ENCODE measurements at regions not wholly inside any gene's neighbourhood (a gene's known extent, or its start where the extent isn't known, plus 50 kb on each side); places are given as distances from the start of the nearest gene placed in this dataset.

DNA sequence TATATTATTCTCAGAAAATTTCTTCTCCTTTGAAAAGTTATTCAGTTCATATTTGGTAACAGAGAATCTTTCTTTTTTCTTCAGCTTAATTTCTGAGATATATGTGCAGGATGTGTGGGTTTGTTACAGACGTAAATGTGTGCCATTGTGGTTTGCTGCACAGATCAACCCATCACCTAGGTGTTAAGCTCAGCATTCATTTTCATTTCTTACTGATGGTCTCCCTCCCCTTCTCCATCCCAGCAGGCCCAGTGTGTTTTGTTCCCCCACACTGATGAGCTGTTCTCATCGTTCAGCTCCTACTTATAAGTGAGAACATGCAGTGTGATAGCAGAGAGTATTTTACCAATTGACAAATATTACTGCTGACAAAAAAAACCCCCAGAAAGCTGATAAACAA lies 330.0 kb upstream of the CHD1 start (continued):
- TF ChIP-seq YY1 (IDR thresholded peaks at IDR 0.05; ENCODE audit: low read depth, low read length), result no peak

DNA sequence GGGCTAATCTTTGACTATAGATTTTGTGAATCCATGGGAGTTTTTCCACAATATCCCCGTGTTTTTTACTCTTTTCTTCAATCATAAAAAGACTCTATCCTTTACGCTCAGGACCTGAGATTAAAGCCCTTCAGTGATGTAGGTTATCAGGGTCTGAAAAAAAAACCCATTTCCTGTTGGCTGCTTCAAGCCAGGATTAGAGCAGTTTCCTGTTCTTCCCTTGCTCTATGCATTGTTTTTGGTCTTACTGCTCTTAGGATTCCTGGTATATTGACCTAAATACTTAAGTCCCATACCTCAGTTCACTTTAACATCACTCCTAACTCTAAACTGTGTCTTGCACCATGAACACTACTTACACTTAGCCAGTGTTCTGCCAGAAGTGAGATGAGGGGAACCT lies 319.3 kb upstream of the CHD1 start:
- Histone ChIP-seq H2AK5ac (ENCODE audit: low read depth, low read length) (no peak overlapping the region), H3K27ac (ENCODE audit: low read depth, low read length) (no peak overlapping the region), H3K4ac (replicated peaks; ENCODE audit: insufficient read length, low read depth, low read length) (no peak overlapping the region), H4K20me1 (replicated peaks in 1 of 2; ENCODE audit: control insufficient read depth in 1 of 2, insufficient read depth in 2 of 2, low read length in 2 of 2) (no peaks in the 10 kb centered on the region), H3K18ac (ENCODE audit: extremely low read depth, low read length) (no peak overlapping the region), H2BK120ac (replicated peaks; ENCODE audit: low read depth, low read length) (no peak overlapping the region), H4K5ac (ENCODE audit: insufficient read length, low read depth, low read length) (no peak overlapping the region), H3K4me1 (replicated peaks in 1 of 4; ENCODE audit: control insufficient read depth in 3 of 4, insufficient read depth in 4 of 4, low read length in 3 of 4) (no peaks in the 10 kb centered on the region), H3K79me2 (ENCODE audit: control insufficient read depth in 1 of 2, insufficient read depth in 2 of 2, low read length in 2 of 2) (no peaks in the 10 kb centered on the region), H3K9me3 (ENCODE audit: insufficient read depth in 2 of 2, low read depth in 1 of 2, low read length in 1 of 2) (no peaks in the 10 kb centered on the region), H3K27me3 (replicated peaks in 1 of 4; ENCODE audit: control insufficient read depth in 3 of 4, extremely low read depth in 1 of 4, insufficient read depth in 3 of 4, low read length in 3 of 4) (no peaks in the 10 kb centered on the region), H3K9ac (replicated peaks in 1 of 4; ENCODE audit: extremely low read depth in 1 of 4, low read depth in 3 of 4, low read length in 3 of 4) (no peak overlapping the region), H2AFZ (ENCODE audit: low read length) (no peak overlapping the region), H2BK15ac (ENCODE audit: low read length) (no peak overlapping the region), H3K23me2 (ENCODE audit: low read depth, low read length) (no peaks in the 10 kb centered on the region), H2BK5ac (ENCODE audit: low read depth, low read length) (no peak overlapping the region), H3K23ac (ENCODE audit: insufficient read length) (no peak overlapping the region), H3K4me2 (ENCODE audit: insufficient read depth in 1 of 2, low read depth in 2 of 2, low read length in 2 of 2) (no peak overlapping the region), H2BK20ac (ENCODE audit: low read length) (no peak overlapping the region), H4K8ac (ENCODE audit: extremely low read depth, insufficient read depth, low read length) (no peak overlapping the region), H2BK12ac (ENCODE audit: low read depth, low read length) (no peak overlapping the region), H4K91ac (replicated peaks; ENCODE audit: insufficient read length, low read length) (no peak overlapping the region), H3K14ac (ENCODE audit: insufficient read length) (no peak overlapping the region), H3K56ac (replicated peaks; ENCODE audit: insufficient read length, low read depth, low read length) (no peak overlapping the region), H3K36me3 (ENCODE audit: control insufficient read depth in 2 of 4, insufficient read depth in 4 of 4, low read length in 3 of 4) (no peaks in the 10 kb centered on the region), H3K79me1 (ENCODE audit: low read depth, low read length) (no peaks in the 10 kb centered on the region), H3K4me3 (ENCODE audit: extremely low read depth in 1 of 4, insufficient read depth in 2 of 4, low read depth in 3 of 4, low read length in 4 of 4) (no peak overlapping the region)
- FAIRE-seq (no peak), DNase-seq (ENCODE audit: low read depth in 1 of 2, low spot score in 2 of 2) (no peak)
- ChIA-PET CTCF (ENCODE audit: partially characterized antibody) (no interaction called here), POLR2A (ENCODE audit: partially characterized antibody) (no interaction called here)
- WGBS, 2 experiments (ENCODE audit: extremely low coverage in 1 of 2, insufficient coverage in 1 of 2, insufficient read length in 1 of 2, insufficient replicate concordance in 2 of 2, low coverage in 1 of 2, low lambda C conversion rate in 2 of 2, missing lambda C conversion rate in 1 of 2), result 80% methylated on average over 2 of the region's 2 CpGs; no CpG with 5 or more reads in 1 of the 2 experiments
- no peak for TF ChIP-seq CREB1 (IDR thresholded peaks at IDR 0.05)
- TF ChIP-seq RBBP5 (IDR thresholded peaks at IDR 0.05; ENCODE audit: borderline replicate concordance, low read depth, low read length), result no peak
- no peak for TF ChIP-seq NRF1 (IDR thresholded peaks at IDR 0.05; ENCODE audit: low read depth, low read length)
- no peak for TF ChIP-seq NANOG (IDR thresholded peaks at IDR 0.05; ENCODE audit: insufficient read depth, low read depth, low read length, poor library complexity, severe bottlenecking)
- TF ChIP-seq CHD2 (IDR thresholded peaks at IDR 0.05; ENCODE audit: low read length), result no peak
- no peak for TF ChIP-seq POLR2A (IDR thresholded peaks at IDR 0.05; ENCODE audit: control extremely low read depth in 1 of 2, low read depth in 2 of 2, low read length in 2 of 2)
- TF ChIP-seq, protein P1, sequence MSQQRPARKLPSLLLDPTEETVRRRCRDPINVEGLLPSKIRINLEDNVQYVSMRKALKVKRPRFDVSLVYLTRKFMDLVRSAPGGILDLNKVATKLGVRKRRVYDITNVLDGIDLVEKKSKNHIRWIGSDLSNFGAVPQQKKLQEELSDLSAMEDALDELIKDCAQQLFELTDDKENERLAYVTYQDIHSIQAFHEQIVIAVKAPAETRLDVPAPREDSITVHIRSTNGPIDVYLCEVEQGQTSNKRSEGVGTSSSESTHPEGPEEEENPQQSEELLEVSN (IDR thresholded peaks at IDR 0.05), result no peak

Data from H1 (cell line).